MCF 10A (cell line): ENCODE measurements at regions not wholly inside any gene's neighbourhood (a gene's known extent, or its start where the extent isn't known, plus 50 kb on each side); places are given as distances from the start of the nearest gene placed in this dataset.

Experiments
- BruUV-seq: library from RNA; stranded (reverse); fragments of 400-500 nt; replicated peaks from 2 replicates; lab custom pipeline; 2021; lab: Mats Ljungman, UMichigan
- CTCF ChIA-PET: fragments of 300-600 bp; sonication (Branson Sonifier 250); formaldehyde crosslinking; extraction: SDS; loops from one replicate; lab custom pipeline; 2021; ENCODE audit warnings: antibody characterized with exemption, inconsistent platforms; lab: Yijun Ruan, JAX
- POLR2A ChIA-PET: fragments of 300-600, 350-650 bp; sonication (Branson Sonifier 250); formaldehyde crosslinking; extraction: SDS; loops from one replicate; lab custom pipeline; 2020; ENCODE audit warnings: antibody characterized with exemption, inconsistent platforms; lab: Yijun Ruan, JAX
- DNase-seq: peaks from one replicate; pipeline ENCODE4 v3.0.0-alpha.2; 2018; ENCODE audit not compliant: unreplicated experiment
- H3K27ac Mint-ChIP-seq: one replicate; pipeline ENCODE4 v1.8.0; 2022; ENCODE audit warnings: mild to moderate bottlenecking, low read depth, mixed read lengths; ENCODE audit not compliant: unreplicated experiment
- H3K27me3 Mint-ChIP-seq: one replicate; pipeline ENCODE4 v1.8.0; 2022; ENCODE audit warnings: mixed read lengths; ENCODE audit not compliant: insufficient read depth, unreplicated experiment
- H3K36me3 Mint-ChIP-seq: one replicate; pipeline ENCODE4 v1.8.0; 2022; ENCODE audit warnings: mild to moderate bottlenecking, moderate library complexity, mixed read lengths; ENCODE audit not compliant: insufficient read depth, unreplicated experiment
- H3K4me1 Mint-ChIP-seq: one replicate; pipeline ENCODE4 v1.8.0; 2022; ENCODE audit warnings: mixed read lengths; ENCODE audit not compliant: insufficient read depth, unreplicated experiment
- H3K4me3 Mint-ChIP-seq: one replicate; pipeline ENCODE4 v1.8.0; 2022; ENCODE audit warnings: mild to moderate bottlenecking, moderate library complexity, mixed read lengths; ENCODE audit not compliant: unreplicated experiment
- H3K9me3 Mint-ChIP-seq: one replicate; pipeline ENCODE4 v1.8.0; 2022; ENCODE audit warnings: mixed read lengths; ENCODE audit not compliant: unreplicated experiment
- CTCF ChIP-seq: fragments of 200-600 bp; IDR thresholded peaks from one replicate; pipeline ENCODE4 v1.8.0; 2022; ENCODE audit warnings: antibody characterized with exemption, mild to moderate bottlenecking; ENCODE audit not compliant: unreplicated experiment
- intact Hi-C: fragments of 100-400 bp; cut with micrococcal nuclease; formaldehyde crosslinking; loops from 2 replicates; pipeline ENCODE4 v1.14.1; 2022

DNA sequence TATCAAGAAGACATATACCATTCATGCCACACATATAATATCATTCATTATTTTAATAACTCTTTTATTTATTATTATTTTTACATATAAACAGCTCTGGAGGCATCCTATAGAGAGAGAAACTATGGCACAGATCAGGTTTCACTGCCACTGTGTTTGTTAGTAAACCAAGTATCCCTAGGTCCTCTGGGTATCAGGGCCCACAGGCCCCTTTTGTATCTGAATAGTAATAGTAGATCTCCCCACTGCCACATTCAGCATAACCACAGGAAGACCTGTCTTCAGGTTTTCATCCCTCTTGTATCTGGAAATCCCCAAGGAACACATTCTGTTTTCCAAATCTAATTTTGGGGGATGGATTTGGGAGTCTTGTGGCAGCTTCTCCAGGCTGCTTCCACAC, 94.0 kb downstream of the SPATA31D1 start:
- H3K36me3 Mint-ChIP-seq: no peaks in the 10 kb centered on the region
- DNase-seq: no peak
- intact Hi-C loops: no loop called here
- peaks cover 11% of the 10 kb centered on the region for H3K27me3 Mint-ChIP-seq
- CTCF ChIA-PET: interaction anchor here (0.6 to 1.0 kb wide), 3 partner anchors 21 to 276 kb away, joined by 3 read pairs; no protein-coding TSS in a partner anchor
- no peak overlapping the region for H3K27ac Mint-ChIP-seq
- H3K4me3 Mint-ChIP-seq: no peak overlapping the region
- no TSS peak for BruUV-seq
- POLR2A ChIA-PET: no interaction called here
- no peaks in the 10 kb centered on the region for H3K4me1 Mint-ChIP-seq
- H3K9me3 Mint-ChIP-seq: peaks cover 8% of the 10 kb centered on the region
- no peak for TF ChIP-seq CTCF

GRCh38 chr9:82088591-82088990, 100.0 kb downstream of the SPATA31D1 start:
- H3K9me3 Mint-ChIP-seq: peaks cover 8% of the 10 kb centered on the region
- POLR2A ChIA-PET: no interaction called here
- no peak for TF ChIP-seq CTCF
- H3K4me1 Mint-ChIP-seq: no peaks in the 10 kb centered on the region
- no peak overlapping the region for H3K4me3 Mint-ChIP-seq
- DNase-seq: no peak
- CTCF ChIA-PET: no interaction called here
- intact Hi-C loops: no loop called here
- BruUV-seq: no TSS peak
- peaks cover 11% of the 10 kb centered on the region for H3K27me3 Mint-ChIP-seq
- H3K27ac Mint-ChIP-seq: no peak overlapping the region
- H3K36me3 Mint-ChIP-seq: no peaks in the 10 kb centered on the region

GRCh38 chr9:82090046-82090445, 101.5 kb downstream of the SPATA31D1 start:
- peaks cover 11% of the 10 kb centered on the region for H3K27me3 Mint-ChIP-seq
- H3K4me1 Mint-ChIP-seq: no peaks in the 10 kb centered on the region
- no peak for DNase-seq
- H3K27ac Mint-ChIP-seq: no peak overlapping the region
- TF ChIP-seq CTCF: no peak
- no peak overlapping the region for H3K4me3 Mint-ChIP-seq
- H3K36me3 Mint-ChIP-seq: no peaks in the 10 kb centered on the region
- peaks cover 8% of the 10 kb centered on the region for H3K9me3 Mint-ChIP-seq
- intact Hi-C loops: no loop called here
- BruUV-seq: no TSS peak
- ChIA-PET CTCF (interaction anchor here (0.9 kb wide), 1 partner anchor 32 kb away, joined by 6 read pairs; no protein-coding TSS in a partner anchor), POLR2A (interaction anchor here (0.6 kb wide), 1 partner anchor 264 kb away, joined by 3 read pairs; no protein-coding TSS in a partner anchor)

GRCh38 chr9:82091100-82091499, 102.5 kb downstream of the SPATA31D1 start:
- H3K27me3 Mint-ChIP-seq: peaks cover 11% of the 10 kb centered on the region
- ChIA-PET POLR2A (interaction anchor here (0.6 to 0.7 kb wide), 2 partner anchors 145 to 197 kb away, joined by 3 to 4 read pairs; no protein-coding TSS in a partner anchor), CTCF (interaction anchor here (0.6 to 1.0 kb wide), 3 partner anchors 12 to 30 kb away, joined by 3 to 4 read pairs (median 3); no protein-coding TSS in a partner anchor)
- H3K9me3 Mint-ChIP-seq: peaks cover 8% of the 10 kb centered on the region
- H3K27ac Mint-ChIP-seq: no peak overlapping the region
- DNase-seq: no peak
- no peaks in the 10 kb centered on the region for H3K36me3 Mint-ChIP-seq
- intact Hi-C loops: no loop called here
- no TSS peak for BruUV-seq
- no peak overlapping the region for H3K4me3 Mint-ChIP-seq
- no peak for TF ChIP-seq CTCF
- H3K4me1 Mint-ChIP-seq: no peaks in the 10 kb centered on the region
